AG08395 (cell line): ENCODE measurements at regions not wholly inside any gene's neighbourhood (a gene's known extent, or its start where the extent isn't known, plus 50 kb on each side); places are given as distances from the start of the nearest gene placed in this dataset.

Source experiments
- DNase-seq: peaks from one replicate; pipeline ENCODE4 v3.0.0; 2012; ENCODE audit warnings: mixed read lengths, low spot score

- DNase-seq, result no peak
These were observed 1331.2 kb upstream of the GBE1 start for GRCh38 chr3:83092521-83093221.

- no peak for DNase-seq
These were observed 1314.6 kb upstream of the GBE1 start for GRCh38 chr3:83076041-83076440.

- DNase-seq, result no peak
These were observed 1313.0 kb upstream of the GBE1 start for GRCh38 chr3:83074485-83074884.

GRCh38 chr3:83065851-83066460, 1304.5 kb upstream of the GBE1 start:
- no peak for DNase-seq

GRCh38 chr3:83063446-83063845, 1302.0 kb upstream of the GBE1 start:
- no peak for DNase-seq

GRCh38 chr3:83048556-83048955, 1287.1 kb upstream of the GBE1 start:
- DNase-seq, result no peak

GRCh38 chr3:83039422-83039821, 1278.0 kb upstream of the GBE1 start:
- DNase-seq, result no peak

GRCh38 chr3:83035704-83036010, 1274.2 kb upstream of the GBE1 start:
- DNase-seq, result no peak

- DNase-seq, result no peak
These were observed 1273.6 kb upstream of the GBE1 start for GRCh38 chr3:83034806-83035703.

GRCh38 chr3:83033133-83033532, 1271.7 kb upstream of the GBE1 start:
- DNase-seq, result no peak

GRCh38 chr3:83023086-83023485, 1261.6 kb upstream of the GBE1 start:
- DNase-seq, result no peak

GRCh38 chr3:83011481-83011880, 1250.0 kb upstream of the GBE1 start:
- DNase-seq, result no peak

GRCh38 chr3:83003917-83004316, 1242.5 kb upstream of the GBE1 start:
- DNase-seq, result no peak

- DNase-seq, result no peak
These were observed 1241.5 kb upstream of the GBE1 start for GRCh38 chr3:83002869-83003445.

- DNase-seq, result no peak
These were observed 1238.3 kb upstream of the GBE1 start for GRCh38 chr3:82999777-83000176.

- DNase-seq, result no peak
These were observed 1216.9 kb upstream of the GBE1 start for GRCh38 chr3:82978368-82978767.

- no peak for DNase-seq
These were observed 1216.4 kb upstream of the GBE1 start for GRCh38 chr3:82977871-82978270.

GRCh38 chr3:82973791-82974190, 1212.3 kb upstream of the GBE1 start:
- DNase-seq, result no peak

- DNase-seq, result no peak
These were observed 1198.9 kb upstream of the GBE1 start for GRCh38 chr3:82960379-82960778.

GRCh38 chr3:82957696-82958095, 1196.3 kb upstream of the GBE1 start:
- DNase-seq, result no peak

GRCh38 chr3:82957079-82957478, 1195.6 kb upstream of the GBE1 start:
- no peak for DNase-seq

- no peak for DNase-seq
These were observed 1193.0 kb upstream of the GBE1 start for GRCh38 chr3:82954486-82954885.

- DNase-seq, result no peak
These were observed 1180.6 kb upstream of the GBE1 start for GRCh38 chr3:82942041-82942440.
